HG02610 (cell line): ENCODE measurements at regions not wholly inside any gene's neighbourhood (a gene's known extent, or its start where the extent isn't known, plus 50 kb on each side); places are given as distances from the start of the nearest gene placed in this dataset.

Experiments used
- ATAC-seq: cut with Tn5 transposase; IDR thresholded peaks from one replicate; pipeline ENCODE4 v1.9.1; 2021; ENCODE audit warnings: mild to moderate bottlenecking, moderate library complexity; ENCODE audit not compliant: unreplicated experiment

- no peak for ATAC-seq
These were observed 60.4 kb upstream of the OBI1 start for GRCh38 chr13:78719367-78719766.

DNA sequence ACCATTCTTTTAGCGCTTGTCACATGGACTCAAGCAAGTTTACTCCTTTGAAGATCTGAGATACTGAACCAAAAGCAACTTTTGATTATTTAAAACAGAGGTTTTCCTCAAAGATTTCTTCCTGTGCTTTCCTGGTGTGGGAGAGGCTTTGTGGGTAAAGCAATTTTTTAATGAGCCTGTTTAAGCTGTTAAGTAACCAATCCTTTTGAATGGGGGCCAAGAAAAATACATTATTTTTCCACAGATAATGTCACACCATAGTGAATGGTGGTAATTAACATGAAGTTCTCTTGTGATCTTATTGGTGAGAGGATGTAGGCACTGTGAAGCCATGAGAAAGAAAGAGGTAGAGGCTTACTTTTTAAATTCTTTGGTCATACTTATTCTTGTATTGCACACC is 55.8 kb upstream of the OBI1 start:
- ATAC-seq: no peak

GRCh38 chr13:78712831-78713230 is 53.9 kb upstream of the OBI1 start:
- no peak for ATAC-seq

- ATAC-seq: no peak
These were observed 50.1 kb upstream of the OBI1 start for GRCh38 chr13:78709028-78709427.
